ENCODE measurements at regions not wholly inside any gene's neighbourhood (a gene's known extent, or its start where the extent isn't known, plus 50 kb on each side); places are given as distances from the start of the nearest gene placed in this dataset.

DNA sequence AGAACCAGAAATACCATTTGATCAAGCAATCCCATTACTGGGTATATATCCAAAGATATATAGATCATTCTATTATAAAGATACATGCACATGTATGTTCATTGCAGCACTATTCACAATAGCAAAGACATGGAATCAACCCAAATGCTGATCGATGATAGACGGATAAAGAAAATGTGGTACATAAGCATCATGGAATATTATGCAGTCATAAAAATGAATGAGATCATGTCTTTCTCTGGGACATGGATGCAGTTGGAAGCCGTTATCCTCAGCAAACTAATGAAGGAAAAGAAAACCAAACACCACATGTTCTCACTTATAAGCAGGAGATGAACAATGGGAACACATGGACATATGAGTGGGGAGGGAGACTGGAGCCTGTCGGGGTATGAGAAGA, 1540.9 kb upstream of the MIR17HG start:
- WGBS (ENCODE audit: low lambda C conversion rate, missing lambda C conversion rate) = 93% methylated on average over 4 of the region's 4 CpGs
- H2AFZ ChIP-seq = no peak overlapping the region

DNA sequence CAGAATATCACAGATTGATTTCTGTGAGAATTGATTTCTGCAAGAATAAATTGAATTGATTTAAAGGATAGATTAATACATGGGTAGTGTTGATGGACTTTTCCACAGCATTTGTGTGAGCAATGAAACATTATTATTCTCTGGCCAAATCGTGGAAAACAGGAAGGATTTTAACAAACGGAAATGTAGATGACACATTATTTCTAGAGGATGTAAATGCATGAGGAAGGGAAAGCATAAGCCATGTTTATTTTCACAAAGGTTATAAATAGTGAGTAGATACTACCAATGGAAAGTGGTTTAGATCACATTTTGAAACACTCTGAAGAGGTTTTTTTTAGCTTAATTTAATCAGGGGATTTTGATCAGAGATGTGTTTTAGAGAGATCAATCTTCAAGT, 1534.6 kb upstream of the MIR17HG start:
- H4K20me1 ChIP-seq (ENCODE audit: insufficient read depth, poor library complexity, severe bottlenecking) = no peaks in the 10 kb centered on the region
- no peaks in the 10 kb centered on the region for H3K9me2 ChIP-seq (replicated peaks; ENCODE audit: insufficient read depth)
- TF ChIP-seq EZH2phosphoT487 (IDR thresholded peaks at IDR 0.05; ENCODE audit: low read depth, severe bottlenecking, unreplicated experiment) (no peak), EZH2 (IDR thresholded peaks at IDR 0.05; ENCODE audit: borderline replicate concordance) (no peak), CTCF (IDR thresholded peaks at IDR 0.05; ENCODE audit: poor library complexity) (no peak)
- no peak overlapping the region for H2AFZ ChIP-seq
- no peaks in the 10 kb centered on the region for H3K36me3 ChIP-seq (replicated peaks; ENCODE audit: insufficient read depth, low read depth)
- no peak overlapping the region for H3K27ac ChIP-seq
- no peaks in the 10 kb centered on the region for H3K9me3 ChIP-seq (ENCODE audit: low read depth)
- WGBS (ENCODE audit: low lambda C conversion rate, missing lambda C conversion rate) = 77% methylated on average over 2 of the region's 2 CpGs
- H3K4me2 ChIP-seq = no peak overlapping the region
- no peaks in the 10 kb centered on the region for H3K79me2 ChIP-seq
- DNase-seq (ENCODE audit: low spot score) = no peak
- H3K27me3 ChIP-seq = no peaks in the 10 kb centered on the region
- no peak overlapping the region for H3K4me3 ChIP-seq
- no peaks in the 10 kb centered on the region for H3K4me1 ChIP-seq (ENCODE audit: insufficient read depth)

More for the DNA sequence above, 1540.9 kb upstream of the MIR17HG start:
- H3K4me3 ChIP-seq = no peak overlapping the region
- H3K4me1 ChIP-seq (ENCODE audit: insufficient read depth) = no peaks in the 10 kb centered on the region
- no peaks in the 10 kb centered on the region for H3K79me2 ChIP-seq
- H3K9me2 ChIP-seq (replicated peaks; ENCODE audit: insufficient read depth) = no peaks in the 10 kb centered on the region
- TF ChIP-seq EZH2 (IDR thresholded peaks at IDR 0.05; ENCODE audit: borderline replicate concordance) (no peak), EZH2phosphoT487 (IDR thresholded peaks at IDR 0.05; ENCODE audit: low read depth, severe bottlenecking, unreplicated experiment) (no peak), CTCF (IDR thresholded peaks at IDR 0.05; ENCODE audit: poor library complexity) (no peak)
- no peaks in the 10 kb centered on the region for H3K27me3 ChIP-seq
- H4K20me1 ChIP-seq (ENCODE audit: insufficient read depth, poor library complexity, severe bottlenecking) = no peaks in the 10 kb centered on the region
- DNase-seq (ENCODE audit: low spot score) = no peak
- H3K4me2 ChIP-seq = no peak overlapping the region
- no peak overlapping the region for H3K27ac ChIP-seq
- H3K36me3 ChIP-seq (replicated peaks; ENCODE audit: insufficient read depth, low read depth) = no peaks in the 10 kb centered on the region
- no peaks in the 10 kb centered on the region for H3K9me3 ChIP-seq (ENCODE audit: low read depth)

GRCh38 chr13:89816404-89816803, 1531.1 kb upstream of the MIR17HG start:
- Histone ChIP-seq H3K4me2 (no peak overlapping the region), H3K9me2 (replicated peaks; ENCODE audit: insufficient read depth) (no peaks in the 10 kb centered on the region), H3K27me3 (no peaks in the 10 kb centered on the region), H3K4me3 (no peak overlapping the region), H3K9me3 (ENCODE audit: low read depth) (no peaks in the 10 kb centered on the region), H2AFZ (no peak overlapping the region), H3K4me1 (ENCODE audit: insufficient read depth) (no peaks in the 10 kb centered on the region), H3K36me3 (replicated peaks; ENCODE audit: insufficient read depth, low read depth) (no peaks in the 10 kb centered on the region), H3K79me2 (no peaks in the 10 kb centered on the region), H3K27ac (no peak overlapping the region), H4K20me1 (ENCODE audit: insufficient read depth, poor library complexity, severe bottlenecking) (no peaks in the 10 kb centered on the region)
- no peak for DNase-seq (ENCODE audit: low spot score)
- no peak for TF ChIP-seq EZH2phosphoT487 (IDR thresholded peaks at IDR 0.05; ENCODE audit: low read depth, severe bottlenecking, unreplicated experiment)
- TF ChIP-seq EZH2 (IDR thresholded peaks at IDR 0.05; ENCODE audit: borderline replicate concordance) = no peak
- TF ChIP-seq CTCF (IDR thresholded peaks at IDR 0.05; ENCODE audit: poor library complexity) = no peak

- TF ChIP-seq EZH2phosphoT487 (IDR thresholded peaks at IDR 0.05; ENCODE audit: low read depth, severe bottlenecking, unreplicated experiment) (no peak), EZH2 (IDR thresholded peaks at IDR 0.05; ENCODE audit: borderline replicate concordance) (no peak)
- DNase-seq (ENCODE audit: low spot score) = no peak
- Histone ChIP-seq H3K9me2 (replicated peaks; ENCODE audit: insufficient read depth) (no peaks in the 10 kb centered on the region), H3K27ac (no peak overlapping the region), H3K4me3 (no peak overlapping the region), H2AFZ (no peak overlapping the region), H3K9me3 (ENCODE audit: low read depth) (no peaks in the 10 kb centered on the region), H3K79me2 (no peaks in the 10 kb centered on the region), H3K4me1 (ENCODE audit: insufficient read depth) (no peaks in the 10 kb centered on the region), H3K4me2 (no peak overlapping the region), H3K27me3 (no peaks in the 10 kb centered on the region), H4K20me1 (ENCODE audit: insufficient read depth, poor library complexity, severe bottlenecking) (no peaks in the 10 kb centered on the region), H3K36me3 (replicated peaks; ENCODE audit: insufficient read depth, low read depth) (no peaks in the 10 kb centered on the region)
- 45% methylated on average over 4 of the region's 4 CpGs for WGBS (ENCODE audit: low lambda C conversion rate, missing lambda C conversion rate)
Observed at GRCh38 chr13:89822467-89822866, 1525.0 kb upstream of the MIR17HG start.
